Tibial nerve (tissue), 4 donors: ENCODE measurements at regions not wholly inside any gene's neighbourhood (a gene's known extent, or its start where the extent isn't known, plus 50 kb on each side); places are given as distances from the start of the nearest gene placed in this dataset.

Experiments
- DNase-seq, 2 donors: peaks; one replicate each; pipeline ENCODE4 v3.0.0-alpha.2; 2019; ENCODE audit warnings: low spot score in 2 of 2
- H3K27ac ChIP-seq, 4 donors: fragments of 200-600 bp; sonication (generic) in 3 of 4; one replicate each; pipeline ENCODE4 v1.5.1; 2017 to 2019; ENCODE audit warnings: mild to moderate bottlenecking in 1 of 4
- H3K27me3 ChIP-seq, 2 donors: fragments of 200-600 bp; sonication (generic) in 1 of 2; one replicate each; pipeline versions ENCODE4 v1.5.1 to v1.6.0; 2017 to 2019
- H3K36me3 ChIP-seq, 3 donors: fragments of 200-600 bp; sonication (generic); one replicate each; pipeline ENCODE4 v1.5.1; 2018 to 2019
- H3K4me1 ChIP-seq, 4 donors: fragments of 200-600 bp; sonication (generic) in 3 of 4; one replicate each; pipeline ENCODE4 v1.5.1; 2017 to 2019
- H3K4me3 ChIP-seq, 4 donors: fragments of 200-600 bp; sonication (generic) in 3 of 4; one replicate each; pipeline ENCODE4 v1.5.1; 2017 to 2019; ENCODE audit warnings: mild to moderate bottlenecking in 1 of 4, moderate library complexity in 1 of 4
- H3K9me3 ChIP-seq, 4 donors: fragments of 200-600 bp; sonication (generic) in 3 of 4; one replicate each; pipeline ENCODE4 v1.5.1; 2017 to 2019
- CTCF ChIP-seq, 5 experiments: fragments of 200-600 bp in 3 of 5; fragments of 450-650 bp in 2 of 5; sonication (generic) in 3 of 5; IDR thresholded peaks; one replicate each; pipeline ENCODE4 v1.5.1; 2016 to 2019; ENCODE audit warnings: antibody characterized with exemption in 5 of 5, mild to moderate bottlenecking in 3 of 5, moderate library complexity in 2 of 5
- EP300 ChIP-seq, 2 donors: sonication (generic); formaldehyde crosslinking; IDR thresholded peaks; one replicate each; pipeline ENCODE4 v1.6.1; 2017; ENCODE audit warnings: antibody characterized with exemption in 2 of 2, mild to moderate bottlenecking in 1 of 2
- POLR2A ChIP-seq, 2 donors: fragments of 450-650 bp; IDR thresholded peaks; one replicate each; pipeline ENCODE4 v1.6.1; 2017; ENCODE audit warnings: antibody characterized with exemption in 2 of 2, mild to moderate bottlenecking in 2 of 2, moderate library complexity in 2 of 2
- WGBS, 2 donors: methylation state at CpG; one replicate each; pipeline ENCODE4 v1.1.5; 2018; 5-methylcytosine and 5-hydroxymethylcytosine counted together

GRCh38 chr1:201692555-201693394 is 136.2 kb upstream of the IPO9 start:
- 86 to 95% methylated on average over 3 of the region's 3 CpGs for WGBS, 2 donors
- H3K9me3 ChIP-seq: no peaks in the 10 kb centered on the region
- DNase-seq: no peak
- peaks cover 0 to 39% (median 17%) of the 10 kb centered on the region in 4 donors for H3K4me1 ChIP-seq
- H3K36me3 ChIP-seq: no peaks in the 10 kb centered on the region
- H3K27ac ChIP-seq: no peak overlapping the region
- no peak for TF ChIP-seq EP300 (IDR thresholded peaks at IDR 0.05)
- no peak for TF ChIP-seq CTCF (IDR thresholded peaks at IDR 0.05)
- no peak for TF ChIP-seq POLR2A (IDR thresholded peaks at IDR 0.05)
- H3K4me3 ChIP-seq: no peak overlapping the region
- H3K27me3 ChIP-seq: no peaks in the 10 kb centered on the region

- Histone ChIP-seq H3K27me3 (no peaks in the 10 kb centered on the region), H3K9me3 (no peaks in the 10 kb centered on the region), H3K27ac (no peak overlapping the region), H3K4me1 (peaks cover 0 to 39% (median 17%) of the 10 kb centered on the region in 4 donors), H3K4me3 (no peak overlapping the region), H3K36me3 (no peaks in the 10 kb centered on the region)
- no peak for DNase-seq
- no peak for TF ChIP-seq POLR2A (IDR thresholded peaks at IDR 0.05)
- TF ChIP-seq CTCF (IDR thresholded peaks at IDR 0.05): no peak
- no peak for TF ChIP-seq EP300 (IDR thresholded peaks at IDR 0.05)
- WGBS, 2 donors: 64 to 68% methylated on average over 8 of the region's 8 CpGs
Observed at GRCh38 chr1:201693890-201694607, 134.9 kb upstream of the IPO9 start.

DNA sequence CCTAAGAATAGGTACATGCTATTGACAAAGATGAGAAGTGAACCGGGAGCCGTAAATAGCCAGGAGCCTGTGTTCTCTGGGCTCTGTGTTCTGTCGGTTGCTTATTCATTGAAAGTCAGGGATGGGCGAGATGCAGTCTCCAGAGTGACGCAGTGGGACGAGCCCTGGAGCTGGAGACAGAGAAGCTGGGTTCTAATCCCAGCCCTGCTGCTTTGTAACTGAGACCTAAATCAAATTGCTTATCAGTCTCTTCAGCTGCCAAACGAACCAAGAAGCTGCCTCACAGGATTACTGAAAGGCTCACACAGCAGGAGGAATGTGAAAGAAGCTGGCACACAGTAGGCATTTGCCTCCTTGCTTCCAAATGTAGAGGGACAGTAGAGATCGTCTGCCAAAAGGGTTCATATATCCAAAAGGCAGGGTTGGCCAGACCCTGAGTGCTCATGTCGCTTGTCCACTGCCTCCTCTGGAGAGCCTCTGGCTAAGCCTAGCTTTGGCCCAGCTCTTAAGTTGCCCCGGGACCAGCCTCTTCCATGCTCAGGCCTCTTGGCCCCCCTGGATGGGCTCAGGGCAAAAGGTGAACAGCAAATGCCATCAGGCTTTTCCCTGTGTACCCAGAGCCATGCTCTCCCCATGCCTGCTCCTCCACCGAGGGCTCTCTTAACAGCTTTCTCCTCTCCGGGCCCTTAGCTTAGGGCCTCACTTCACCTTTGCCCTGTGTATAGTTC is 134.2 kb upstream of the IPO9 start:
- no peak overlapping the region for H3K4me3 ChIP-seq
- 85 to 87% methylated on average over 12 of the region's 12 CpGs for WGBS, 2 donors
- H3K4me1 ChIP-seq: peaks cover 0 to 39% (median 17%) of the 10 kb centered on the region in 4 donors
- DNase-seq: no peak
- peak overlapping the region in 1 of 4 donors; percentile 60 for H3K27ac ChIP-seq
- TF ChIP-seq EP300 (IDR thresholded peaks at IDR 0.05): no peak
- no peak for TF ChIP-seq CTCF (IDR thresholded peaks at IDR 0.05)
- no peak for TF ChIP-seq POLR2A (IDR thresholded peaks at IDR 0.05)
- no peaks in the 10 kb centered on the region for H3K36me3 ChIP-seq
- H3K9me3 ChIP-seq: no peaks in the 10 kb centered on the region
- no peaks in the 10 kb centered on the region for H3K27me3 ChIP-seq

DNA sequence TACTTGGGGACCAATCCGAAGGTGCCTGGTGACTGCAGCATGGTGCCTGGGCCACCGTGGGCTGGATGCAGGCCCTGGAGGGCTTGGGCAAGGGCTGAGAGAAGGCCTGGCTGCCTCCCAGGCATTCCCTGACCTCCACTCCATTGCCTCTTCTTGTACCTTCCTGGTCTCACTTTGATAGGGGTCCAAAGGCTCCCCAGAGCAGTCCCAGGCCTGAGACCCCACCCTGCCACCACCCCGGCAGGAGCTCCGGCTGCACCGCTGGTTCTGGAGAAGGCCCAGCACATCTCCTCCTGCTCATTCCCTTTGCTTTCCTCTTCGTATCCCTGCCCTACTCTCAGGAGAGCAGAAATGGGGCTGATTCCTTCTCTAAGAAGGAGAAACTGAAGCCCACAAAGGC is 133.3 kb upstream of the IPO9 start:
- H3K9me3 ChIP-seq: no peaks in the 10 kb centered on the region
- peak overlapping the region in 2 of 4 donors; percentile 49 to 60 for H3K27ac ChIP-seq
- no peaks in the 10 kb centered on the region for H3K36me3 ChIP-seq
- no peak for TF ChIP-seq POLR2A (IDR thresholded peaks at IDR 0.05)
- no peak for TF ChIP-seq EP300 (IDR thresholded peaks at IDR 0.05)
- no peak for TF ChIP-seq CTCF (IDR thresholded peaks at IDR 0.05)
- no peak for DNase-seq
- H3K27me3 ChIP-seq: no peaks in the 10 kb centered on the region
- 80 to 86% methylated on average over 6 of the region's 6 CpGs for WGBS, 2 donors
- H3K4me1 ChIP-seq: peaks cover 0 to 39% (median 17%) of the 10 kb centered on the region in 4 donors
- no peak overlapping the region for H3K4me3 ChIP-seq
